NCI-H128 (cell line): ENCODE measurements at regions not wholly inside any gene's neighbourhood (a gene's known extent, or its start where the extent isn't known, plus 50 kb on each side); places are given as distances from the start of the nearest gene placed in this dataset.
"Not testable (repeated sequence)": the region's sequence is repeated elsewhere in the genome, so short reads cannot be mapped to it uniquely, and the experiment has no call there.

Experiments
- DNase-seq: peaks from one replicate; lab custom pipeline; 2025; ENCODE audit not compliant: unreplicated experiment; lab: John Stamatoyannopoulos, UW

DNA sequence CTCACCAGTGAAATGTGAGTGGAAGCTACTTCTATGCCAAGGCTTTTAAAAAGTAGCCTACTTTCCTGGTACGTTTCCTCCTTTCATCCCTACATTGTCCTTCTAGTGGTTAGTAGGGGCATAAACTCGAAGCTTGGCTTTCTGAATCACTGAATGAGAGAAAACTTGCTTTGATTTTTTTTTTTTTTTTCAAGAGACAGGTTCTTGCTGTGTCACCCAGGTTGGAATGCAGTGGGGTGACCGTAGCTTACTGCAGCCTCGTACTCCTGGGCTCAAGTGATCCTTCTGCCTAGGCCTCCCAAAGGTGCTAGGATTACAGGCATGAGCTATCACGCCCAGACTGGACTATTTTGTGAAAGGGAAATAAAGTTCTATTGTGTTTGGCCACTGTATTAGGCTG lies 89.1 kb upstream of the IGFBP7 start:
- no peak for DNase-seq

DNA sequence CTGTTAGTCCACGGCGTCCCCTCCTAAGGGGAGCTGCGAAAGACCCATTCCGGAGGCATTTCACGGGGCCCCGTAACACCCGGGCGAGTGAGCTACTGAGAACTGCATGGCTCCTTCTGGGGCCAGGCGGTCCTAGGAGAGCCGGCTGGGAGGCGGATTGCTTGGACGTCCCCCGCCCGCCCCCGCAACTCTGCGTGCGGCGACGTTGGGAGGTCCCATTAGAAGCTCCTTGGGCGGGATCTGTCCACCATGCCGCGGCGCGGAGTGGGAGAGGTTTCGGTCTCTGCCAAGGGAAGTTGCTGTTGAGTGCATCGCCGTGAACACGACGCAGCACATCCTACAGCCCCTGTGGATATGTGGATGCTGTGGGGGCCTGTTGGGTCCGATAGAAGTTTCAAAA lies 85.4 kb upstream of the IGFBP7 start:
- DNase-seq: no peak

DNA sequence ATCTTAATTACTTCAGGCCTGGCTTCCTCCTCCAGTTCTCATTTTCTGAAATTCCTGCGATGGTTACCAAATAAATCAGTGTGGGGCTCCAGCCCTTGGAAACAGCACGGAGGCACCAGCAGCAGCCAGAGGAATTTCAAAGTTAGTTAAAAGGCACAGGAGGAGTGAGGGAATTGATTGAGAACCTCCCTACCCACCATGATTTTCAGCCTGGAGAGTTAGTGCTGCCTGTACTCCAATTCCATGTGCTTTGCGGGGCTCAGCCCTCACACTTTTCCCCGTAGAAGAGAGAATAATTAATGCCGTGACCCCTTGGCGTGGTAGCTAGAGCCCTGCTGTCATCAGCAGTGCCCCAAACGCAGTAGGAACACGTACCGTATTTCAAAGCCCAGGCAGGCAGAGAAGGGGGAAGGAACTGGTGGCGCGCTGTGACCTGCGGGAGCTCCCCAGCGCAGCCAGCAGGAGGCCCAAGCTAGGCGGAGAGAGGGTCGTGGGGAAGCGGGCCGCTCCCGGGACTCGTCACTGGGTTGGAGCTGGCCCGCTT lies 84.0 kb upstream of the IGFBP7 start:
- no peak for DNase-seq

DNA sequence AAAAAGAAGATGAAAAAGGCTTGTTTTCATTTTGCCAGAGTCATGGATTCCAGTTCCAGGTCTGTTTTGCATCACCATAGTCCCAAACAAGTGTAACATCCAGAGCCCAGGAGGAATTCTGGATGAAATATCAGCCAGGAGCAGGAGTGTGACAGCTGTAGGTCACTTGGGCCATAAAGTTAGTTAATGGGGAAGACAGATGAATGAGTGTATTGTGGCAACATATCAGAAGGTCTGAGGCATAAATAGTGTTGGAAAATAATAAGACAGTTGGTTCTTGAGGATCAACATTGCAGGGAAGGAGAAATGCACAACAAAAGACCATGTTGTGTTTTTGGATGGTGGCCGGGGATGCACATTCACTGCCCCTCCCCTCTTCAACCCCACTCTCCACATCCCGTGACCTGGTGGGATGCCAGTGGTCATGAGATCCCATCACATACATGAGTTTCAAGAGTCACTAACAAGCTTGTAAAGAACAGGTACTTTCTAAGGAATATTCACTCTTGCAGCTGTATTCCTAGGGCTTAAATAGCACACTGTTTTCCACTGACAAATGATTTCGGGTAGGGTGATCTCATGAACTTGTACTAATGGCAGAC lies 83.1 kb upstream of the IGFBP7 start:
- no peak for DNase-seq

DNA sequence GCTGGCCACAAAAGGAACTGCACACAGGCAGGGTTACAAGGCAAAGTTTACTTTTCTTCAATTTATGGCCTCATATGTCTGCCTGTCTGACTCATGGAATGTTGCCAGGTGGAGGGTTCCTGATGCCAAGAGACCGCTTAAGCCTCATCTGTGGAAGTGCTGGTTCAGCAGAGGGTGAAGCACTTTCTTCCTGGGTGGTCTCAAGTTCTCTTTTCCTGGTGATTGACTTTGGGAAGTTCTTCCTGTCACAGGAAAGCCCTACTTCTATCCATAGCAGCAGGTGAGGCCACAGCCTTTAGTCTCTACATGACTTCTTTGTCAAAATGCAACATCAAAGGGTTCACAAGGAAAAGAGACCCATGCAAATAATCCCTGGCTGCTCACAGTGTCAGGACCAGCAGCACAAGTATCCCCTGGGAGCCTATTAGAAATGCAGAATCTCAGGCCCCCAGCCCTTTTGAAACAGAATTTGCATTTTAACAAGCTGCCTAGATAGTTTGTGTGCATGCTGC lies 81.4 kb upstream of the IGFBP7 start:
- DNase-seq: no peak

DNA sequence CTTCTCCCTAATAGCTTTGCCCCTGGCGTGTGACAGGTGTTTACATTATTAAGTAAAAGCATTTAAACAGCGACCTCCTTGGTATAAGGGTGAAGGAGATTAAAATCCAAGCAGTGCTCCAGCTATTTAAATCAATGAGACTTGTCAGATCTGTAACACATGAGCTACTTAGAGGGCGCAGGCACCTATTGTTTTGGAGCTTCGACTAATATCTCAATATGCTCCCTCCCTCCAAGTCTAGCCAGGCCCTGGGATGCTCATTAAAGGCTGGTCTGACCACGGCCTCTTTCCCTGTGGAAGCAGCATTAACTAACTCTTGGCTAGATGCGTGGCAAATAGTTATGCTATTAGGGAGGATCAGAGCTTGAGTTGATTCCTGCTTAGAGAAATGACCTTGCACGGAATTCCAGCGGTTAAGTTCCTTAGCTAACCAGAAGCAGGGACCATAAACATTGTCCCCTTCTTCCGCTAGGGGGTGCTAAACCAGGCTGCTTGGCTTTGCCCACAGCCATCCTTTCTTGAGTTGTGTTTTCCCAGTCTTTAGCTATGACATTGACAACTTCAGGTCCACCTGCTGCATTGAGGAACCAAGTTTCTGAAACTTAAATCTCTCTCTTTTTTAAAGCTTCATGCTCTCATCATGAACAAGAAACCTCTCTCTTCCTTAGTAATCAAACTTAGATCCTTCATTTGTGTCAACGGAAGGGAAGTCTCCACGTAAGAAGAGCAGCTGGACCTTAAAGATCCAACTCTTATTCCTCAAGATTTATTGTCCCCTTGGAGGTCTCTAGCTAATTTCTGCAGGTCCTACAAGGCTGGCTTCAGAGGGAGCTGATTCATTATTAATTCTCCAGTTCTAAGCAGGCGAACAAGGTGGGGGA lies 80.7 kb upstream of the IGFBP7 start:
- no peak for DNase-seq

DNA sequence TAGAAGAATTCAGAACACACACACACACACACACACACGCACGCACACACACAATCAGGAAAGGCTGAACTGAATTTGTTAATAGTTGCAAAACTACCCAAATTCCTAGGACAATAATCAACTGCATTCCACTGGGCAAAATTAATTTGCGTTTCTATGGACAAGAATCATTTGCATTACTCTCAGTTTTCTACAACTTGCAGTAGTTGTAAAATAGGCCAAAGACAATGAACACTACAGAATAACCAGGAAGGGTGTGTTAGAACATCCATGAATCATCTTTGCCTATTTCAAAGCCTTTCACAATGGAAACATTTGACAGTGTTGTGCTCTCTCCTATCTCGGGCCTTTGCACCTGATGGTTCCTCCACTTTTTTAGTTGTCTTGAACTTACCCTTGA lies 77.1 kb upstream of the IGFBP7 start:
- DNase-seq: no peak

DNA sequence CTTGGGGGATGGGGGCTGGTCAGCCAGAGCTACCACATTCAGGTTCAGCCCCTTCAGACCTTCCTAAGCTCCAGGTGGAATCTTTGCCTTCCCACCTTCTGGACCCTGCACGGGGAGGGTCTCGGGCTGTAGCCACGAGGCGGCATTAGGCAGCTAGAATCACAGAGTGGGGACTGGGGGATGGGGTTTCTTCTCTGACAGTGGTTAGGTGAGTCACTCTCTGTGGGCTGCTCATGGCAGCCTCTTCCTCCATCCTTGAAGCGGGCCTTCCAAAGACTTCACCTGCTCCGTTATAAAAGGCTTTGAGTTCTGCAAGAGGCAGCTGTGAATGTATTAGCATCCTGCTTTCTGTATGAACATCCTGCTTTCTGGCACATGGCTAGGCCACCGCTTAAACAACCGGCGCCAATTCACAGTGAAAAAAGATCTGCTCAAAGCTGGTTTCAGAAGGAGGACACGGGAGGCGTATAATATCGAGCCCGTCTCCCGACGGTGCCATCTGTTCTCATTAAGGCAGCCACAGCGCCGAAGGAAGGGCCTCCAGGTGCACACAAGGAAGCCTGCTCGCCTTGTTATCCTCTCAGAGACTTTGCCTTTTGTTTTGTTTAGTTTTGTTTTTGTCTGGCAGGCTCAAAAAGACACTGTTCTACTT lies 74.3 kb upstream of the IGFBP7 start:
- no peak for DNase-seq

DNA sequence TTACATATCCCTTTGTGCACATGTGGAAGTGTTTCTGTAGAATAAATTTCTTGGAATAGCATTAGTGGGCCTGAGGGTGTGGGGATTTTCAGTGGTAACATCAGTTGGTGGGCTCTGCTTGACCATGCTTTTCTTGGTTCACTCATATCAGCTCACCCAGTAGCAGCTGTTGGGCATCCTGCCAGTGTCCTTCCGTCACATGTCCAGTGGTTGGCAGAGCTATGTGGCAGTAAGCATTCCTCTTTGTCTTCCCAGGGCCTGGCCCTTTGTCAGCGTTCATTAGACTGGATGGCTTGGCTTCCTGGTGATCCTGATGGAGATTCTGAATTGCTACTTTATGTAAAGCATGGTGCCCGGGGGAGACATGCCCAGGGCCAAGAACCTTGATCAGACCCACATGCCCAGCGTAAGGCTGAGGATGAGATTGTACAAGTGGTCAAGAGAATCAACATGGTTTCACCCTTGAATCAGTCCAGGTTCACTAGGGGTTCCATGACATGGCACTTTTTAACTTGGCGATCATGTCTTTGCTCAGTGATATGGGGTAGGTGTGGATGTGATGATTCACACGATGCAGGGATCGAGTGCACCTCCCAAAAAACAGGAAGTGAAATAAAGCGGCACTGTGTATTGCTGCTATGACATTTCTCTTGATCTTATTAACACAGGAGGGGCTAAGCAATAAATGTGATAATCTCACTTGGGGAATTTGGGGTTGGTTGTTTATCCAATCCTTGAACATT lies 72.1 kb upstream of the IGFBP7 start:
- DNase-seq: no peak

DNA sequence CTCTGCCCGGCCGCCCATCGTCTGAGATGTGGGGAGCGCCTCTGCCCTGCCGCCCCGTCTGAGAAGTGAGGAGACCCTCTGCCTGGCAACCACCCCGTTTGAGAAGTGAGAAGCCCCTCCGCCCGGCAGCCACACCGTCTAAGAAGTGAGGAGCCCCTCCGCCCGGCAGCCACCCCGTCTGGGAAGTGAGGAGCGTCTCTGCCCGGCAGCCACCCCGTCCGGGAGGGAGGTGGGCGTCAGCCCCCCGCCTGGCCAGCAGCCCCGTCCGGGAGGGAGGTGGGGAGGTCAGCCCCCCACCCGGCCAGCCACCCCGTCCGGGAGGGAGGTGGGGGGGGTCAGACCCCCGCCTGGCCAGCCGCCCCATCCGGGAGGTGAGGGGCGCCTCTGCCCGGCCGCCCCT lies 63.0 kb upstream of the IGFBP7 start:
- DNase-seq: not testable (repeated sequence)

DNA sequence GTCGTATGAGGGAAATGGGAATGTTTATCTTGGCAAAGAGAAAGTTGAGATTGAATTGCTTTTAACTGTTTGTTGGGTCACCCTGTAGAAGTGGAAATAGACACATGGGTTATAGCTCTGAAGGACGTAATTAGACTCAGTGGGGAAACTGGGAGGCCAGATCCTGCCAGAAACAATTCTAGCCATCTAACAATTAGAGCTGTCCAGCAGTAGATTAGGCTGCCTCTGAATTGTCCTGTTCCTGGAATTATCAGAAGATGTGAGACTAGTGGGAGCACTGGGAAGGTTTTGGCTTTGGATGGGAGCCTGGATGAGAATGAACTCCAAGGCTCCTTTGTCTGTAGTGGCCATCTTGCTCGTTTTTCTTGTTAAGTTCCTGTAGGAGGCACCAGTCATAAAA lies 61.9 kb upstream of the IGFBP7 start:
- no peak for DNase-seq

DNA sequence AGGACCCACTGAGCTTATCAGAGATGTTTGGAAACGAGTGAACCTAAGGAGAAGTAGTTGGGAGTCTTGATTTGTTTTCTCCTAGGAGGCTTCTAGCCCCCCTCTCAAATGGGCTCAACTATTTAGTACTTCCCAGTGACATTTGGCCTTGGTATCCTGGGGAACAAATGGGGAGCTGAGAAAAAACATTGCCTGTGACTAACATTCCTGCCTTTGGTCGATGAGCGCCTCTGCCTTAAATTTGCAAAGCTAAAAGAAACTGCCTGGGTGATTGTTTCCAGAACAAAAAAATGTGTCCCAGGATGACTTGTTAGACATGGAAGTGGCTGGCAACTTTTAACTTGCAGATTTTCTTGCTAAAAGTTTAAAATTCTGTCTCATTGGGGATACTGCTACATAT lies 58.8 kb upstream of the IGFBP7 start:
- DNase-seq: no peak

DNA sequence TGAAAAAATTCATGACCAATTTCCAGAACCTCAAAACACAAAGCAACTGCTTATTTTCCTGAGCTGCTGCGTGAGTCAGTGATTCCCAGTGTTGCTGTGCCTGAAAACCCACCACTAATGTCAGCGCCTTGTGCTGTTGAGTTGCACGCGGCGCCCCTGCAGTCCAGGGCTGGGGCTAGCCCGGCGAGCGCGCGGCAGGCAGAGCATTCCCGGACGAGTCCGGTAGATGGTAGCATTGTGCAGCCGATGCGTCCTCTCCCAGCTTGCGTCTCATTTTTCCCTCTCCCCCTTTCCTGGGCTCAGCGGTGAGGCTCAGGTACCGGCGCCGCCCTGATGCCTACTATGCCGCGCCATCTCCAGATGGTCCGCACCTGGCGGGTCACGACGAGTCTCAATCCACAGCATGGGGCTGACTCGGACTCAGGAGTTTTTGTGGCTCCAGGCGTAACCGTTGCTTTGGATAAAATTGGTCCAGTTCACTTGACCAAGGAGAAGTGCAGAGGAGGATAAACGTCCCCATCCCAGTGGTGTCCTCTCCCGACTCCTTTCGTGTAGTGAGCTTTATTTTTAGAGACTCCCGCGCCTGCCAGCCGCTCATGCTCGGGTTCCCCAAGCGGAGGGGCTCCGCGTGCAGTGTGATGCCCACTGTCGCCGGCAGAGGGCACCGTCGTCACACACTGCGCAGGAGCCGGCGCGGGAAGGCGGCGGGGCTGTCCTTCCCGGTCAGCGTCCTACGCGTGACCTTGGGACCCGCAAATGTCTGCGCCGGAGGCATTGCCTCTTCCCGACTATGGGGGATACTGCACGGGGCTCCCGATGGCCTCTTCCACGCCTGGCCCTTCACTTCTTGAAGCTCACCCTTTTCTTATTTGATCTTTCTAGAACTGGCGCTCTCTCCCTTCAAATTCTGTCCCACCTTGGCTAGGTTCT lies 53.6 kb upstream of the IGFBP7 start:
- peak; percentile 49 for DNase-seq

DNA sequence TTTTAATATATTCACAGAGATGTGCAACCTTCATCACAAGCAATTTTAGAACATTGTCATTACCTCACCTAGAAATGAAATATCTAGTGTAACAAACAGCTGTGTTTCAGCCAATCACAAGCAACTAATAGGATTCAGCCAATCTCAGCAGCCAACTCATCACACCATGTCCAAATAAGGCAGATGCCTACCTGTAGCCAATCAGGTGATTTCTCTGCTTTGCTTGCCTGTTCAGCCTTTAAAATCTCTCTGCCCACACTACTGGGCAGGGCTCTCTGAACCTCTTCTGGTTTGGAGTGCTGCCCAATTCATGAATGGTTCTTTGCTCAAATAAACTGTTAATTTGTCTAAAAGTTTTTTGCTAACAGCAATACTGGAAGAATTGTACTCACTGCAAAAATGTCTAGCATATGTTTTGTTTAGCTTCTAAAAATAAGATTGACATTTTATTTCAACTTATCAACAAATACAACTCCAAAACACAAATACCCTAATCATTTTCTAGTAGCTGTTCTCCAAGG lies 52.4 kb upstream of the IGFBP7 start:
- no peak for DNase-seq
